Suprapubic skin (tissue), 3 donors: ENCODE measurements at regions not wholly inside any gene's neighbourhood (a gene's known extent, or its start where the extent isn't known, plus 50 kb on each side); places are given as distances from the start of the nearest gene placed in this dataset.

ENCODE experiments used
- CTCF ChIP-seq, 2 donors: fragments of 200-600 bp in 1 of 2; fragments of 450-650 bp in 1 of 2; sonication (generic) in 1 of 2; IDR thresholded peaks; one replicate each; pipeline ENCODE4 v1.5.1; 2016 to 2019; ENCODE audit warnings: antibody characterized with exemption in 2 of 2, mild to moderate bottlenecking in 1 of 2, moderate library complexity in 1 of 2
- EP300 ChIP-seq: sonication (generic); formaldehyde crosslinking; IDR thresholded peaks from one replicate; pipeline ENCODE4 v1.6.1; 2017; ENCODE audit warnings: antibody characterized with exemption
- POLR2A ChIP-seq, 2 donors: fragments of 450-650 bp; IDR thresholded peaks; one replicate each; pipeline ENCODE4 v1.6.1; 2017; ENCODE audit warnings: antibody characterized with exemption in 2 of 2, mild to moderate bottlenecking in 2 of 2, moderate library complexity in 2 of 2

DNA sequence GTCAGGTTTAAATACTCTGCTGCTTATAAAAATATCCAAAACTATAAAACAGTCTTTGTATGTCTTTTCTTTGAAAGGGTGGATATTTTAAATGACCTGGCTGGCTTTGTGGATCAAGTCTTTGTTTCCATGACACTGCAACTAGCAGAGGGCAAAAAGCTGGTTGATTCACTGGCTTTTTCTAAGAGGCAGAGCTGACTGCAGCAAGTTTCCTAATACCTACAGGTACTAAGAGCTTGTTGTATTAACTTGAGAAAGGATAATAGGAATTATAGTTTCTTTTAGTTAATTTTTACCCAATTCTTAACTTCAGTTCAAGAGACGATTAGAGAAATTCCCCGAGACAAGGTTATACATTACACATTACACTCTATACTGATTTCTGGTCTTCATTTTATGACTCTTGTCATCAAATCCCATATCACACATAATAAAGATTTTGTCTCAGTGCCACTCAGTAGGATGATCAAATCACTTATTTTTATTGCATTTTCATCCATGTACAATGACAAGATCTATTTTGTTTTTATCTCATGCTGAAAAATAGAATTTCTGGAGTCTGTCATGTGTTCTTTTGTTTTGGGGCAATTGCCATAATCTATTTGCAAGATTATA lies 120.1 kb upstream of the RIMS1 start:
- TF ChIP-seq CTCF (IDR thresholded peaks at IDR 0.05) = no peak
- TF ChIP-seq POLR2A (IDR thresholded peaks at IDR 0.05) = no peak
- no peak for TF ChIP-seq EP300
